ENCODE measurements at regions not wholly inside any gene's neighbourhood (a gene's known extent, or its start where the extent isn't known, plus 50 kb on each side); places are given as distances from the start of the nearest gene placed in this dataset.

DNA sequence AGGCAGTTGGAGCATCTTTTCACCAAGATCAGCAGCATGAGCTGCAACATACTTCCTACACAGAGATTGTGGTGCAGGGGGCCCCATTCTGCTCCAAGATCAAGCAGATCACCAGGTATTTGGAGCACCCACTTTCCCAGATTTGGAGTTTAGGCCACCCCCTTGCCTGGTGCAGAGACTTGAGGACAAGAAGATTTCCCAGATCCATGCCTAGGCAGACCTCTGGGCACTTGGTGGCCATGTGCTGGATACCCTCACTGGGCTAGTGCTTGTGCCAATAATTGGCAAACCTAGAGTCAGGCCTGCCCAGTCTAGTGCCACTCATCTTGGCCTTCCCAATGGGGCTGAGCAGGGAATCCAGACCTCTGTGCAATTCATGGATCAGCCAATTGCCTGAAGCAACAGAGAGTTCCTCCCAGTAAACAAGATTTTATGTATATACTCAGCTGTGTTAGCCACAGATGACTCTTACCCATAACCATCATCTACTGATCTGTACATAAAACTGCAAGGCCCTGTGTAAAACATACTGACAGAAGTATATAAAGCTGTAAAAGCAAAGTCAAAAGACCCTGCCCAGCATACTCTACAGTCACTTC lies 228.4 kb upstream of the EMCN start:
- CTCF ChIA-PET, result no interaction called here
- no peak overlapping the region for H3K4me3 Mint-ChIP-seq
- POLR2A ChIA-PET, result no interaction called here

GRCh38 chr4:100742045-100742444 lies 224.2 kb upstream of the EMCN start:
- Mint-ChIP-seq H3K27ac (no peak overlapping the region), H3K27me3 (peaks cover 4% of the 10 kb centered on the region), H3K4me1 (peaks cover 4% of the 10 kb centered on the region), H3K36me3 (ENCODE audit: low read depth) (no peaks in the 10 kb centered on the region), H3K4me3 (no peak overlapping the region), H3K9me3 (no peaks in the 10 kb centered on the region)
- CTCF ChIA-PET, result no interaction called here
- DNase-seq, result no peak
- POLR2A ChIA-PET, result no interaction called here

More for the DNA sequence above, 228.4 kb upstream of the EMCN start:
- Mint-ChIP-seq H3K27me3 (peaks cover 2% of the 10 kb centered on the region), H3K4me1 (no peaks in the 10 kb centered on the region), H3K27ac (no peak overlapping the region), H3K9me3 (no peaks in the 10 kb centered on the region), H3K36me3 (ENCODE audit: low read depth) (no peaks in the 10 kb centered on the region)
- no peak for DNase-seq

DNA sequence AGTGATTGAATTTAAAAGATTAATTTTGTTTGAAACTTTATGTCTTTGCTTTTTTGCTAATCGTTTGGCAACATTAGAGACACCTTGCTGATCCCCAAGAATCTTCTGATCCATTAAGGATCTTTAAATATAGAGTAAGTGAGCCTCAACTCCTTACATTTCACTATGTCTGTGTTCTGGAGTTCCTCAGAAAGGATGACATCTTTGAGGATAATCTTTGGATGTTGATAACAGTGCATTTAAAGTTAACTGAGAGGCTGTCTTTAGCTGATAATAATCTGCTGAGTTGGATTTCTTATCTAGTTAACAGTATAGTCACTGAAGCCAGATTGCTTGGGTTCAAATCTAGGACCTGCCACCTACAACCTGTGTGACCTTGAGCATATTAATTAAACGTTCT lies 221.6 kb upstream of the EMCN start:
- no peak overlapping the region for H3K4me3 Mint-ChIP-seq
- peaks cover 4% of the 10 kb centered on the region for H3K27me3 Mint-ChIP-seq
- H3K36me3 Mint-ChIP-seq (ENCODE audit: low read depth), result no peaks in the 10 kb centered on the region
- peaks cover 4% of the 10 kb centered on the region for H3K4me1 Mint-ChIP-seq
- peaks cover 2% of the 10 kb centered on the region for H3K9me3 Mint-ChIP-seq
- ChIA-PET CTCF (no interaction called here), POLR2A (no interaction called here)
- DNase-seq, result no peak
- no peak overlapping the region for H3K27ac Mint-ChIP-seq

- peaks cover 6% of the 10 kb centered on the region for H3K9me3 Mint-ChIP-seq
- H3K27ac Mint-ChIP-seq, result no peak overlapping the region
- H3K4me1 Mint-ChIP-seq, result peaks cover 4% of the 10 kb centered on the region
- no peak for DNase-seq
- no peak overlapping the region for H3K4me3 Mint-ChIP-seq
- H3K27me3 Mint-ChIP-seq, result peaks cover 4% of the 10 kb centered on the region
- POLR2A ChIA-PET, result no interaction called here
- no peaks in the 10 kb centered on the region for H3K36me3 Mint-ChIP-seq (ENCODE audit: low read depth)
- CTCF ChIA-PET, result interaction anchor here (0.7 to 1.0 kb wide), 2 partner anchors 642 to 645 kb away, joined by 3 read pairs; no protein-coding TSS in a partner anchor
Observed at GRCh38 chr4:100738196-100739165, 220.7 kb upstream of the EMCN start.

GRCh38 chr4:100736641-100737451 lies 219.0 kb upstream of the EMCN start:
- H3K27ac Mint-ChIP-seq, result no peak overlapping the region
- POLR2A ChIA-PET, result no interaction called here
- CTCF ChIA-PET, result no interaction called here
- H3K36me3 Mint-ChIP-seq (ENCODE audit: low read depth), result no peaks in the 10 kb centered on the region
- no peak overlapping the region for H3K4me3 Mint-ChIP-seq
- H3K27me3 Mint-ChIP-seq, result peaks cover 6% of the 10 kb centered on the region
- DNase-seq, result no peak
- H3K4me1 Mint-ChIP-seq, result peaks cover 4% of the 10 kb centered on the region
- H3K9me3 Mint-ChIP-seq, result peaks cover 8% of the 10 kb centered on the region

DNA sequence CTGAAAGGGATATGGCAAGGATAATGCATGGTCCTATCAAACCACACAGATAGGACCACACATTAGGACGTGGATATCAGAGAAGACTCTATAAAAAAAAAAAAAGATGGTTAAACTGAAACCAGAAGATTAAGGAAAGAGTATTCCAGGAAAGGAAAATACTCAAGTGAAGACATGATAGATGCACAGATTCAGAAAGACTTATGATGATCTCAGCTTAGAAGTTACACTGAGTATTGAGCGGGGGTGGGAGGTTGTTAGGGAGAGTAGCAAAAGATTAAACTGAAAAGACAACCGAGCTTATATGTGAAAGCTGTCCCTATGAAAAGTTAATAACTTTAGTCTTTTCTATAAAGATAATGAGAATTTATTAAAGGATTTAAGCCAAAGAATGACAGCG lies 211.0 kb upstream of the EMCN start:
- Mint-ChIP-seq H3K27ac (no peak overlapping the region), H3K9me3 (peaks cover 4% of the 10 kb centered on the region), H3K4me3 (no peak overlapping the region), H3K4me1 (no peaks in the 10 kb centered on the region), H3K27me3 (peaks cover 4% of the 10 kb centered on the region), H3K36me3 (ENCODE audit: low read depth) (no peaks in the 10 kb centered on the region)
- CTCF ChIA-PET, result interaction anchor here (0.7 kb wide), 1 partner anchor 903 kb away, joined by 3 read pairs; no protein-coding TSS in a partner anchor
- DNase-seq, result no peak
- POLR2A ChIA-PET, result no interaction called here

DNA sequence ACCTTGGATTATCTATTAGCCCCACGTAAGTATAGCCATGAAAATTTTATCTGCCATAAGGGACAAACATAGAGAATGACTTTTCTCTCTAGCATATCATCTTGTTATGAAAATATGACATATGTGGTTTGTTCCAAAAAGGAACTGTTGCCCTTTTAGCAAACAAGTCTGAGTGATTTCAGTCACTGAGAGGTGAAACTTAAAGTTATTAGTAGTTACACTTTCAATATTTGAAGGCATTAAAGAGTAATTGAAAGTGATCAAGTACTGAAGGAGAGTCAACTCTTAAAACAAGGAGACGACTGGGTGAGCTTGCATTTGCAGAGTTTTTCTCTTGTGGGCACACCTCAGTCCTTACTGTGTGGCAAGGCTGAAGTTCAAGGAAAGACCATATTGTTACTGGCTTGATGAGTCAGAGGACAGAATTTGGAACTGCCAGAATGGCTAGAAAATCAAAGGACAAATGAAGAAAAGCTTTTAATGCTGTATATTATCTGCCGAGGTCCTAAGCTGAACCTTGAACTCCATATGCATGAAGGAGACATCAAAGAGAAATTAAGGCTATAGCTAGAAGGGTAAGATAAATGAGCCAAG lies 205.1 kb upstream of the EMCN start:
- ChIA-PET CTCF (no interaction called here), POLR2A (no interaction called here)
- Mint-ChIP-seq H3K4me3 (no peak overlapping the region), H3K36me3 (ENCODE audit: low read depth) (no peaks in the 10 kb centered on the region), H3K9me3 (no peaks in the 10 kb centered on the region), H3K27ac (no peak overlapping the region), H3K27me3 (peaks cover 4% of the 10 kb centered on the region), H3K4me1 (no peaks in the 10 kb centered on the region)
- DNase-seq, result no peak

GRCh38 chr4:100722133-100722532 lies 204.3 kb upstream of the EMCN start:
- Mint-ChIP-seq H3K4me3 (no peak overlapping the region), H3K36me3 (ENCODE audit: low read depth) (no peaks in the 10 kb centered on the region), H3K9me3 (no peaks in the 10 kb centered on the region), H3K27ac (no peak overlapping the region), H3K4me1 (no peaks in the 10 kb centered on the region), H3K27me3 (peaks cover 4% of the 10 kb centered on the region)
- no peak for DNase-seq
- ChIA-PET CTCF (no interaction called here), POLR2A (no interaction called here)

- Mint-ChIP-seq H3K4me1 (no peaks in the 10 kb centered on the region), H3K9me3 (no peaks in the 10 kb centered on the region), H3K27ac (no peak overlapping the region), H3K27me3 (peaks cover 2% of the 10 kb centered on the region), H3K36me3 (ENCODE audit: low read depth) (no peaks in the 10 kb centered on the region), H3K4me3 (no peak overlapping the region)
- CTCF ChIA-PET, result no interaction called here
- DNase-seq, result no peak
- POLR2A ChIA-PET, result no interaction called here
Observed at GRCh38 chr4:100721490-100721889, 203.7 kb upstream of the EMCN start.

GRCh38 chr4:100721077-100721476 lies 203.3 kb upstream of the EMCN start:
- no peak overlapping the region for H3K4me3 Mint-ChIP-seq
- H3K4me1 Mint-ChIP-seq, result no peaks in the 10 kb centered on the region
- no peaks in the 10 kb centered on the region for H3K9me3 Mint-ChIP-seq
- peaks cover 2% of the 10 kb centered on the region for H3K27me3 Mint-ChIP-seq
- no peak overlapping the region for H3K27ac Mint-ChIP-seq
- no peaks in the 10 kb centered on the region for H3K36me3 Mint-ChIP-seq (ENCODE audit: low read depth)
- ChIA-PET CTCF (no interaction called here), POLR2A (no interaction called here)
- no peak for DNase-seq

DNA sequence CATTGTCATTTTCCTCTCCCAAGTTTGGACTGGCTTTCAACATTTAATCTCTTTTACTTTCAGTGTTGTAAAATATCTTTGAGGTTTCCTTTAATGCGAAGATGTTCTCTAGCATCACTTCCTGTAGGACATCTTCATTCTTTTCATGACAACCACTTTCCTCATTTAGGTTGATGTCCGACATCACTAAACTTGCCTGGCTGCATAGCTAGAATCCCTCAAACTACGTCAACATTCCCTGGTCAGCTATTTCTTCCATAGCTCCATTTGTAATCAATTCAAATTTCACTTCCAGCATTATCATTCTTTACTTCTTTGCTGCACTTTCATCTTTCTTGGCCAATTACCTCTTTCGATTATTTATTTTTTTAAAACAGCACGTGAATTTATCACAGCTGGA lies 198.6 kb upstream of the EMCN start:
- no peak overlapping the region for H3K27ac Mint-ChIP-seq
- H3K4me3 Mint-ChIP-seq, result no peak overlapping the region
- DNase-seq, result no peak
- ChIA-PET CTCF (no interaction called here), POLR2A (no interaction called here)
- peaks cover 2% of the 10 kb centered on the region for H3K9me3 Mint-ChIP-seq
- H3K27me3 Mint-ChIP-seq, result peaks cover 2% of the 10 kb centered on the region
- no peaks in the 10 kb centered on the region for H3K4me1 Mint-ChIP-seq
- no peaks in the 10 kb centered on the region for H3K36me3 Mint-ChIP-seq (ENCODE audit: low read depth)

DNA sequence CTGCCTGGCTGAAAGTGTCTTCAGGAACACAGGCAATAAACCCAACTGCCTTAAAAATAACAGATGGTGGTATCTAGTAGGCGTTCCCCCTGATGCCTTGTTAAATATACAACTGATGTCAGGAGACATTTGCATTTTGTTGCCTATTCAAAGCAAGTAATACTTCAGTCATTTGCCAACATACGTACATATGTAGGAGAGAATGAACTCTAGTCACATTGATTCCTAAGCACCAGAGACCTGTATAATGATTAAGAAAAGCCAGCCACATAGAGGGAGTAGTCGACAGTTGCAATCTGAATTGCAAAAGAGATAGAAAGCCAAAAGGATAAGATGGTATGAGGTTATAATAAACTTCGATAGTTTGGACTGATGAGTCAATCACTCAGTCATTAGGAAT lies 191.0 kb upstream of the EMCN start:
- no peaks in the 10 kb centered on the region for H3K9me3 Mint-ChIP-seq
- no peak for DNase-seq
- H3K27me3 Mint-ChIP-seq, result no peaks in the 10 kb centered on the region
- no peak overlapping the region for H3K4me3 Mint-ChIP-seq
- H3K27ac Mint-ChIP-seq, result no peak overlapping the region
- no peaks in the 10 kb centered on the region for H3K36me3 Mint-ChIP-seq (ENCODE audit: low read depth)
- POLR2A ChIA-PET, result no interaction called here
- no peaks in the 10 kb centered on the region for H3K4me1 Mint-ChIP-seq
- CTCF ChIA-PET, result no interaction called here

- Mint-ChIP-seq H3K9me3 (no peaks in the 10 kb centered on the region), H3K27ac (no peak overlapping the region), H3K27me3 (no peaks in the 10 kb centered on the region), H3K36me3 (ENCODE audit: low read depth) (no peaks in the 10 kb centered on the region), H3K4me1 (no peaks in the 10 kb centered on the region), H3K4me3 (no peak overlapping the region)
- CTCF ChIA-PET, result no interaction called here
- no peak for DNase-seq
- POLR2A ChIA-PET, result no interaction called here
Observed at GRCh38 chr4:100707786-100708185, 190.0 kb upstream of the EMCN start.

Data from activated CD4-positive, alpha-beta memory T cell treated with anti-CD3 and anti-CD28 coated beads, Interleukin-2, amount 10 ng/mL, durations not matched to agents 7 days and 5 days (primary cell).